Ureter (tissue), 1 donor: ENCODE measurements at regions not wholly inside any gene's neighbourhood (a gene's known extent, or its start where the extent isn't known, plus 50 kb on each side); places are given as distances from the start of the nearest gene placed in this dataset.

Experiments used
- DNase-seq: peaks from one replicate; pipeline ENCODE4 v3.0.0-alpha.2; 2020; ENCODE audit warnings: low spot score
- donor health status: DM: yes; HTN: yes; CAD: no.

DNA sequence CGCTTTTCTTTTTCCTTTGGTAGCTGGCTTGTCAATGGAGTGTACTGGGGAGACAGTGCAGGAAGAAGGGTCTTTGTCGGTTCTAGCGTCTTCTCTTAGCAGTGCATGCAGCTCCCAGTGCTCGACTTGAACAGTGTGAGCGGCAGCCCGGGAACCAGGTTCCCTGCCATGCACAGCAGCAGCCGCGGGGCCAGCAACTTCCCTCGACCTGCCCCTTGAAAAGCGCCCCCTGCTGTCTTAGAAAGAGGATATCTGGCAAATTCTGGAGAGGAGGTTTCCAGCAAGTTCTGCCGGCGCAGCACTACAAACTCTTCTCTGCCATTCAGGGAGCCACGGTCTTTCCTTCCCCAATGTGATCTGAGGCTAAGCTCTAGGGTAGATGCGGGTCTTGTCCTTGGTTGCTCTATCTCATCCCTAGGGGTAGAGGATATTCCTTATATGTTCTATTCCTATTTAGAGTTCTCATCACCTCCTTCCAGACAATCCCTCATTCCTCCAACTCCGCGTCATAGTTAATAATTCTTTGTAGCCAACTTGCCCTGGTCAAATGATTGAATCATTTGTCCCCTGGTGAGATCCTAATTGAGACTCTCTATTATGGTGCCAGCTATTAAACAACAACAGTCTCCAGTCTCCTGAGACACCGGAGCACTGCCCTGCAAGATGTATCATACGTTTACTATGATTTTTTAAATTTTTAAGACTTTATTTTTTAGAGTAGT is 451.3 kb downstream of the PMP22 start:
- DNase-seq: no peak

DNA sequence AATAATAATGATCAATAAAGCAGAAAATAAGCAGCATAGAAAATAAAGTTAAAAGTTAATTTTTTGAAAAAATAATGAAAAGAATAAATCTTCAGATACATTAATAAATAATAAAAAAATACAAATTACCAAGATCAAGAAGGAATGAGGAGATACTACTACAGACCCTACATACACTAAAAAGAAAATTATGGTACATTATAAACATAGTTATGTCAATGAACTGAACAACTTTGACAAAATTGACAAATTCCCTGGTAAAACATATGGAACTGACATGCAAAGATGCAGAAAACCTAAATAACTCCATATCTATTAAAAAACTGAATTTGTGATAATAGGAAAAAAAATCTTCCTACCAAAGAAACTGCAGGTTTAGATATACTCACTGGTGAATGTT is 456.7 kb downstream of the PMP22 start:
- DNase-seq: no peak

DNA sequence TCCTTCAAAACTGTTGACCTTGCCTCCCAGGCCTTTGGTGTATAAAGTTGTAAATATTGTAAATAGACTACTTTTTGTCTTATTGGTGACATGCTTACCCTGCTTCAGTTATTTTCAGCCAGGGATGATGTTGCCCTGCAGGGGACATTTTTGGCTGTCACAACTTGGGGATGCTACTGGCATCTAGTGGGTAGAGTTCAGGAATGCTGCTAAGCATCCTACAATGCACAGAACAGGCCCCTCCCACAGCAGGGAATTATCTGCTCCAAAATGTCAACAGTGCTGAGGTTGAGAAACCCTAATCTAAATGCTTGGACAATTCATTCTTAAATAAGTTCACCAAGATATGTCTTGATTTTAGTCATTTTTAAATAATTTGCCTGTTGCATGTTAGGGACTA is 459.8 kb downstream of the PMP22 start:
- DNase-seq: no peak

DNA sequence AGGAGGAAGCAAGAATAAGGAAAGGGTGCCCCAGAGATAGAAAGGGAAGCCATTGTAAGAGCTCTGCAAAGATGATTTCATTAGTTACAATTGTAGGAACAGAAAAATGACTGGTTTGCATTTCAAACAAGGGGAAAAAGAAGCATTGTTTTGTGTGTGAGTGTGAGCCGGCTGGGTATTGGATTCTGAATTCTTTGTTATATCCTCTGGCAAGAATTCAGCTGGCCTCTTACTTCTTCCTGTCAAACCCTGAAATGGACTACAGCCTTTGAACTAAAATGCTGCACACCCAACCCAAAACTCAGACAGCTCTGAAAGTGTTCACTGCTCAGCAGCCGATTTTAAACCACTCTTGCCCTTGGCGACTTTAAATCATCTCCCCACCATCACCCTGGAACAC is 461.3 kb downstream of the PMP22 start:
- DNase-seq: no peak

DNA sequence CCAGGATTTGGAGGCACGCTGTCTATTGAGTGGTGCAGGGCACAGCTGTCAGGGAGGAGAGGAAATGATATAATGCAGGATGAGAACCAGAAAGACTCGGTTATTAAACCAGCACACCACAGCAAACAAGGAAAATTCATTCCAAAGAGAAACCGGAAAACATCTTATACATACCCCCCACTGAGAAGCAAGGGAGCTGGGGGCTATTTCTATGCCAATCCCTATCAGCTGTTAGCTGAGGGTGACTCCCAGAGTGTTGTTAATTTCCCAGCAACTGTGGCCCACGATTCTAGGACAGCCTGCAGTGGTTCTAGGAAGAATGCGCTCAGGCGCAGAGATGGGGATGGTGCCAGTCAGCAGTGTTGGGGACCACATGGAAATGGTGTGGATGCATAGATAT is 467.3 kb downstream of the PMP22 start:
- DNase-seq: no peak

DNA sequence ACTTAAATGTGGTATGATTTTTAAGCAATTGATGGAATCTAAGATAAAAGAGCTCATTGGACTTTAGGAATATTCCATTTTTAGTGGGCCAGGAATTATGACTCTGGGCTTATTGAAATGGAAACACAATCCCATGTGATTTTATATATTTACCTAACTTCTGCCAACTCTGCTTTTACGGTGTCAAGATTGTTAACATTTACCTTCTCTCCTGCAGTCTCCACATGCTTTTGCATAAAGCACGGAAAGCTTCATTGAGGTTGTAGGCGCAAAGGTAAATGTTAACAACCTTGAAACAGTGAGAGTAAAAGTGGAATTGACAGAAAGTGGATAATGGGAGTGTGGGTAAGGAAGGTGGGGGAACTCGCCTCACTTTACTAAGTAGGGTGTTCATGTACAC is 468.1 kb downstream of the PMP22 start:
- DNase-seq: no peak

DNA sequence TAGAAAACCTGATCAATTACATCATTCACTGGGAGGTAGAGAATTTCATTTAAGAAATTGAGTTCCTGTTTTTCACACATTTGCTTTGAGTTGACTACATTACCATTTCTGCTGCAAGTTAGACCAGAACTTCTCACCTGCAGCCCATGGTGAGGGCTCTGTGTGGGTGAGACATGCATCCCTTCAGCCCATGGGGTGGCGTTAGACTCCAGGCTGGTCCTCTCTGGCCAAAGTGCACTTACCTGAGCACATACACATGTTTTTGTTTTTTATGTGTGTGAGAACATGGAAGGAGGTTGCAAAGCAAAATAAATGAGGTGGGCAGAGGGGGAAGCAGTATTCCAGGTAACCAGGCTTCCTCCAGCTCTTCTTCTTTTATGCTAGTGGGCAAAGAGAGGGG is 470.2 kb downstream of the PMP22 start:
- no peak for DNase-seq

DNA sequence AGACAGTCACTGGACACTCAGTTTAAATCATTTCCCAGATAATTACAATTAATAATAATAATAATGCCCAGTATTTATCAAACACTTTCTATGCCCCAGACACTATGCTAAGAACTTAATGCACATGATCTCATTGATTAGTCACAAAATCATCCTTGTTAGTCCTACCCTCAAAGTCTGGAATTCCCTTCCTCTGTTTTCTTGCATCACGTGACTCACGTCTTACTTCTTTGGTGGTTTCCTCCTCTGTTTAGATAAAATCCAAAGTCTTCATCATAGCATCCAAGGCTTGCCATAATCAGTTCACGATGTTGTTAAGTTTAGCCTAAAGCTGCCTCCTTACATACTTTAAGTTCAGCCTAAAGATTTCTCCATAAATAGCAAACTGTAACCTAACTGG is 471.9 kb downstream of the PMP22 start:
- no peak for DNase-seq

DNA sequence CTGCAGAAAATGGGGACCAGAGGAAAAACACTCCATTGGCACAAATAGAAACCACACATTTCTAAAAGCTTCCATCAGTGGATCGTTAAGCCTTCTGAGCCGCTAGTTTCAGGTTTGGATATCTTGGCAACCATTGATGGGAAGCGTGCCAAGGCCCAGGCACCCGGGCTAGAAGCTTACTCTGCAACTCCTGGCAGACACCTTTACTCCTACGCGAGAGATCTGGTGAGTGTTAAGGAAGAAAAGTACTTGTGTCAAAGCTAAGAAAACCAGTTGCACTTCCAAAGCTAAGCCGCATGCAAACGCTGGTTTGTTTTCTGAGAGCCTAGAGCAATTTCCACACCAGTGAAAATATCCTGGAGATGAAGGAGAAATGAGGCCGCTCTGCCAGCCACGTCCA is 472.4 kb downstream of the PMP22 start:
- no peak for DNase-seq

DNA sequence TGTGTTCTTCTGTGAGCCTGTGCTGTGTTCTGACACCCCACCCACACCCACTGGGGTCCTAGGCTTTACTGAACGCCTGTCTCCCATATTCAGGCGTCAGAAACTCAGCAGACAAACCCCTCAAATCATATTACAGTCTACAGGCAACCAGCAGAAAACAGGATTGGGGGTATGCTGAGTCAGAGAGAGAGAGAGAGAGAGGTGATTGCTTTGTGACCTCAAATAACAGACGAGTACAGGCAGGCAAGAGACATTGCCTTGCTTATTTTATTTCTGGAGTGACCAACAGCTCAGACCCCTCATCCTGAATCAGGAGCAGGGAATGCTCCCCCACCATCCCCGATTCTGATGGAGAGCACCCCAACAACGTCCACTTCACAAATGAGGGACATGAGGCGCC is 473.9 kb downstream of the PMP22 start:
- no peak for DNase-seq

DNA sequence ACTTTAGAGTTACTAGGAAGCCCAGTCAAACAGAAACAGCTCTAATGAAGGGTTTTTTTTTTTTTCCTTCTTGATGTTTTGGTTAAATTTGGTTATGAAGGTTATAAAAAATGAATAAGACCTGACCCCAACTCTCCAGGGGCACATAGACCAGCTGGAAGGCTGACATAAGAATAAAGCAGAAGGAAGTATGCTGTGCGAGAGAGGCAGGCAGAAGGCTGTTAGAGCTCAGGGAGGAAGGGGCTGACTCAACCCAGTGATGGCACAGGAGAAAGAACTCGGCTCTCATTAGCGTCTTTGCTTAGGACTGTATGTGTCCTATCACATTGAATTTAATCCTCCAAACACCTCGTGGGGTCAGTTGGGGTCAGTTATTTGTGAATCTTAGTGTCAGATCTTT is 474.6 kb downstream of the PMP22 start:
- no peak for DNase-seq

DNA sequence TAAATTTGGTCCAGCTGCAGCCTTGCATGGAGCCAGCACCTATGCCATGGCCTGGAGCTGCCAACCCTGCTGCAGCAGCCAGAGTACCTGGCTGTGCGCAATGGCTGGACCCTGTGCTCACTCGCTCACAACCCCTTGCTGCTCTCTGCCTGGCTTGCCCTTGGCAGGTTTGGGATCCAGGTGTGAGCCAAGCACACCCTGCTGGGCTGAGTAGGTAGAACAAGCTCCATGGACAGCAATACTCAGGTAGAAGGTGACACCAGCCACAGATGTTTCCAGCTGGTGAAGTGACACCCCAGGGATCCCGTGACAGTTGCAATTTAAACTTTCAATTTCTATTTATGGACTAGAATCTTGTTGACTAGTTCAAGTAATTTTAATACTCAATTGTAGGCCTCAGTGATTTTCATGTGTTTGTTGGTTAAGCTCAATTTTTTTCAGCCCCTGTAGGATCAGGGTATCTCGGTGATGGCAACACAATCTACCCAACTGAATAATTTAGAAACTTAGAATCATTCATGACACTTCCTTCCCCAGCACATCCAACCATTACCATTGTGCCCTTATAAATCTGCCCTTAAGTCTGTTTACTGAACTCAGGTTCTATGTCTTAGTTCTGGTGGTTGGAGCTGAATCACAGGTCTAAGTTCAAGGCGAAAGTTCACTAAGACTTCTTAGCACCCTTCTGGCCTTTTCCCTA is 480.0 kb downstream of the PMP22 start:
- no peak for DNase-seq

DNA sequence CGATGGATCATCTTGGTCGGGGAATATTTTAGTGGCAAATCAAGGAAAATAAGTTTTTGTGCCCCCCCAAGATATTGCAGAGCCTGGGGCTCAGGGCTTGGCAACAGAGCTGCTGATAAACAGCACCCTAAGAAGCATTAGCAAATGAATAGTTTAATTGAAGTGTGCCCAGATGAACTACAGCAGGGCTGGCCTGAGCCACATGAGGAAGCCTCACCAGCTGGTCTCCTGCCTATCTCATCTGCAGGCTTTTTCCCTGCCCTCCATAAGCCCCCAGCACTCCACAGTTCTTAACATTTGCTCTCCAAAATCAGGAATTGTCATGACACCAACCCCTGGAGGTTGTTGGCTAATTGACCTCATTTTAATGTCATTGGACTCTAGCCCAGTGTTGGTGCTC is 480.2 kb downstream of the HS3ST3B1 start:
- DNase-seq: no peak

DNA sequence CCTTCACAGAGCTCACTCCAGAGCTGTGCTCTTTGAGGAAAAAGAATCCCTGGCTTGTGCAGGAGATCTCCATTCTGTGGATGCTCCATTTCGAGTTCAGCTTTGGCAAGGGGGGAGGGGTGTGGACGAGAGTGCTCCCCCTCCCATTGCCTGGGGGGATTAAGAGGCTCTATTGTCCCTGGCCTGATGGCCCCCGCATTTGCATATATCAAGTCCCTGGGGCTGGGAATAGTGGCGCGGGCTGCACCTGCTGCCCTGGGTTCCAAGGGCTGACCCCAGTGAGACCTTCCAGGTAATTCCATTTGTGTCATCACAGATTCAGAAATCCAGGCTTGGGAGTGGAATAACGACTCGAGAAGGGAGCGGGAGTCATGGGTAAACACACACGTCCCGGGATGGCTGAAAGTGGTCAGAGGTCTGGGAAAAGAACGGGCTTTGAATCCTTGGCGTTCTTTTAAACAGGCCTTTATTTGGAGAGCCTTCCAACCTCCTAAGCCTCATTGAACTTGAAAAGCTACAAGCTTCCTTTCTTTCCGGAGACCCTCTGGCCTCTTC is 479.3 kb downstream of the HS3ST3B1 start:
- DNase-seq: no peak

DNA sequence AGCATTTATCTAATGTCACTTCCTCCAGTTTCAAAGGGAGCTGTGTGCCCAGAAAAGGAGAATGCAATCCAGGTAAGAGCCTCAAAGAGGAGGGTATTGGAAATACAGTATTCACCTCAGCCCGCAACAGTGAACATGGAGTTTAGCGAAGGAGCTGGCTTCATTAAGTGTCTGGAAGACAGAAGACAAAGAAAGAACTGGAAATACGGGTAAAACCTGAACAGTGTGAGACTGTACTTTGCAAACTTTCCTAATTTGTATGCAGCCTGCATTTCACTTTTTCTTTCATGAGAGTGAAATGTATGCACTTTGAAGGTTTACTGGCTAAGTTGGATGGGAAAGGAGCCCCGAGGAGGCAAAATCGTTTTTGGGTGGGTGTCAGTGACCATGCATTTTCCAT is 478.4 kb downstream of the HS3ST3B1 start:
- no peak for DNase-seq

DNA sequence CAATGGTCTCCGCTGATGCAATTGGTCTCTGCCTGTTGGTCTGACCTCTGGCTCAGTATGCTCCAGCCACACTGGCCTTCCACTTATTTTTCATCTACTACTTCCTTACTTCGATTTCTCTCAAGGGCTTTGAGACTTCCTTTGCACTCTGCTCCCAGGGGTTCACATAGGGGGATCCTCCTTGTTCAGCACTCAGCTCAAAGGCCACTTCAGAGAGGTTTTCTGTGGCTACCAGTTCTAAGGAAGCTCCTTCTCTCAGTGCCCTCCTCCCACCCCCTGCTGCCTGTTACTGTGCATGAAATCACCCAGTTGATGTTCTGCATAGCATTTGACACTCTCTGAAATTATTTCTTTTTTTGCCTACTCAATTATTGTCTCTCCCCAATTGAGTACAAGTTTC is 476.4 kb downstream of the HS3ST3B1 start:
- DNase-seq: no peak

DNA sequence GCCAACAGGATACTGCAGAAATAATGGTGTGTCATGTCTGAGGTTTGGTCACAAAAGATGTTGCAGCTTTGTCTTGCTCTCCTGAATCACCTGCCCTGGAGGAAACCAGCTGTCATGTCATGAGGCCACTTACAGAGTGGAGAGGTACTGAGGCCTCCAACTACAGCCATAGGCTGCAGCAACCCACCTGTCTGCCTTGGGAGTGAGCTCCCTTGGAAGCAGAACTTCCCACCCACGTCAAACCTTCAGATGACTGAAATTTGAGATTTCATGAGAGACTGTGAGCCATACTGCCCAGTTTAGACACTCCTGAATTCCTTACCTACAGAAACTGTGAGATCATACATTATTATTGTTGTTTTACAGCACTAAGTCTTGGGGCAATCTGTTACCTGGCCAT is 475.9 kb downstream of the HS3ST3B1 start:
- no peak for DNase-seq

DNA sequence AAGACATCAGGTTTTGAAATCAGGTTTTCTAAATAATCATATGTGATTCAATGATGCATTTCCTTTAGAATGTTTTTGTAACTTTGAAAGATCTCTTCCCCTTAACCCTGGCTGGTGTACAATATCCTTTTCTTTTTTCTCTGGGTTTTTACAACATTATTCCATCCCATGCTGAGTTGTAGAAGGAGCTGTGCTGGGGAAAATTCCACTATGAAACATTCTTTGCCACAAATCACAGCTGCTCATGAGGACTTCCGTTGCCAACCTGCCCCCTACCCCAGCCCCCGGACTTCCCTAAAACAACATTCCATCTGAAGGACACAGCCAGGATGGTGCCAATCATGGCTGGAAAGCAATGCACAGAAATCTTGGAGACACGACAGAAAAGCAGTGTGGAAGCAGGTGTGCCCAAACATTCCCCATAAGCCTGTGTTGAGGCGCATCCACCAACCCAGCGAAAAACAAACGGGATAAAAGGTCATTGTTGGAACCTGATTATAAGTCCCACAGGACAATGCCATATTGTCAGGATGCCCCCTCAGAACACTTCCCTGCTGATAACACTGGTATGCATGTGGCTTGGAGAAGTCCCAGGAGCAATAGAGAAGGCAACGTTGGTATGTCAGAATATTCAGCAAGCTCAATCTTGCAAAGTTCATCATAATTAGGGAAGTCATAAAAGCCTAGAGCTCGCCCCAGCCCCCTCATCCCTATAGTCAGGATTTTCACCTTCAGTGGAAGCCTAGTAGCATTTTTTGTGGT is 475.0 kb downstream of the HS3ST3B1 start:
- no peak for DNase-seq

DNA sequence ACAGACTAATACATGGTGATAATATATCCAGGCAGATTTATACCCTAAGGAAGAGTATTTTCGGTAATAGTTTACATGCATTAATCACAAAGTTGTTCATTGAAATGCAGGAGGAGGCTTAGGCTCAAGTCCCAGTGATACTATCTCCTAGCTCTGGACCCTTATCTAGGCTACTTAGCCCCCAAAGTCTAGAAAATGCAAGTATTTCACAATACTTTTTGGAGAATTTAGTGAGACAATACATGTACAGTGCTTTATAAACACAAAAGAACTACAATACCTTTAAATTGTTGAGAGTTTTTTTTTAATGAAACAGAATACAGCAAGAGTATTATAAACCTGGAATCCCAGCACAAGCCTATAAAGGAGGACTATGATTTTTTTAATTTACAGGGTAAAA is 473.9 kb downstream of the HS3ST3B1 start:
- no peak for DNase-seq

DNA sequence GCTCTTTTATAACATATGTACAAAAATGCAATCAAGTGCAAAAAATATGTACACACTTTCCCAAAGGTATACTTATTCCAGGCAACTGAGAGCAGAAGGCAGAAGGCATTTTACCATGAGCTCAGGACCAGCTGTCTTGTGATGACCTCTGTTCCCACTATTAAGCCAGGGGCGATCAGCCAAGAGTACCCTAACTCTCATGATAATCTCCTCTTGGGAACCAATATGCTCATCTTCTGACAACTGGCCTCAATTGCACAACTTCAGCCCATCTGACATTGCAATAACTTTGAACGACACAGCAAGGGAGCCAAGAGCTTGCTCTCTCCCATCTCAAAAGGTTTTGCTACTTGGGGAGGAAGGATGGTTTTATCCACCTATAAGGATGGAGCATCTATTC is 471.9 kb downstream of the HS3ST3B1 start:
- DNase-seq: no peak

DNA sequence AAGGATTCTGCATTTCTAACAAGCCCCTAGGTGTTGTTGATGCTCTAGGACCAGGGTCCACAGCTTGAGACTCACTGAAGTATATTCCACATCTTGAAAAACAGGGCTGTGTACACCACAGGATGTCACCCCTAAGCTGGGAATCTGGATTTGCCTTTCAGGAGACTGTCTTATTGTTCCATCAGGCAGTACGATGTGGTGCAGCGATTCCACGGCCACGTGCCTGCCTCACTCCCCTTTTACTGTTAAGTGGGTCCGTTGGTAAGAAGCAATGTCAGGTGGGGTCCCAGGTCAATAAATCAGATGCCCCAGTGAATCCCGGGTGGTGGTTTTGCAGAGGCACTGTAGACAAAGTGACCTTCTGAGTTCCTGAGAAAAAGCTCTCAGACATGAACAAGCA is 470.7 kb downstream of the HS3ST3B1 start:
- no peak for DNase-seq

DNA sequence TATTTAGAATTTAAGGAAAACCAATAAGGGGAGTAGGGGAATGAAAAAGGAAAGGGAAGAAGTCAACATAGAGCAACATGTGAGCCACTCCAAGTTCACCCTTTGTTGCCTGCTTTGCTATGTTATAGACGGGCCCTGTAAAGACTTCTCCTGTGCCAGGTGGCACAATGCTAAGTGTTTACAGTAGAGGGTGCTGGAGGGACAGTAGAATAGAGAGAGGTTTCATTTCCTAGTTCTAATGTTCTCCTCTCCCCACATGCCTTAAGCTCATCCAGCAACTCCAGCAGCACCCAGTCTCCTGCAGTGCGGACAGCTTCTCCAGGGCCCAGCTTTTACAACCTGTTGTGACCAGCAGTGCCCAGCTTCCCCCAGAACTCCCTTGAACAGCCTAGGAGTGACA is 468.0 kb downstream of the HS3ST3B1 start:
- no peak for DNase-seq
